Stimulated activated memory B cell treated with anti-CD40 and anti-IgM and Interleukin-4, amounts not matched to agents 10 μg/mL and 1 μg/mL and 100 μg/mL, for 72 hours (primary cell): ENCODE measurements at regions not wholly inside any gene's neighbourhood (a gene's known extent, or its start where the extent isn't known, plus 50 kb on each side); places are given as distances from the start of the nearest gene placed in this dataset.
"Not testable (repeated sequence)": the region's sequence is repeated elsewhere in the genome, so short reads cannot be mapped to it uniquely, and the experiment has no call there.

Experiments
- ATAC-seq: fragments of 150-1000 bp; cut with Tn5 transposase; 2 replicates; pipeline ENCODE4 v1.10.0; 2021
- H3K27ac Mint-ChIP-seq: one replicate; pipeline ENCODE4 v1.8.0; 2022; ENCODE audit warnings: mild to moderate bottlenecking, mixed read lengths
- H3K27me3 Mint-ChIP-seq: one replicate; pipeline ENCODE4 v1.8.0; 2022; ENCODE audit warnings: mixed read lengths
- H3K36me3 Mint-ChIP-seq: one replicate; pipeline ENCODE4 v1.8.0; 2022; ENCODE audit warnings: mixed read lengths
- H3K4me1 Mint-ChIP-seq: one replicate; pipeline ENCODE4 v1.8.0; 2022; ENCODE audit warnings: mixed read lengths
- H3K4me3 Mint-ChIP-seq: one replicate; pipeline ENCODE4 v1.8.0; 2022; ENCODE audit warnings: mild to moderate bottlenecking, moderate library complexity, mixed read lengths
- H3K9me3 Mint-ChIP-seq: one replicate; pipeline ENCODE4 v1.8.0; 2022; ENCODE audit warnings: mixed read lengths

DNA sequence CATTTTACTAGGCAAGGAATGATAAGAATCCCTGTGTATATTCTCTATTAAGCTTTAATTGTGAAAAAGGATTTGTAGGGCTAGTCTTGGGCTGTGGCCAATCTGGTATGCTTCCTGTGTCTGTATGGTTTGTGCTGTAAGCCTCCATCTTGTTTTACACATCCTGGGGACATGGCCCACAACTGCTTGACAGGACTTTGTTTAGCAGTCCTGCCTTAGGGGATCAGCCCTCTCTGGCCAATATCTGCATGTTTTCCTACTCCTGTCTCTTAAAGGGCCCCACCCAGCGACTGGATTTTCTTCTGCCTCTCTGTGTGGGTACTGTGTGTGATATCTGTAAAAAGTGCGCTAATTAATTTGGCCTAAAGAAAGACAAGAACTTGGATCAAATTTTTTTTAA, 813.2 kb downstream of the PLA2G4A start:
- H3K4me3 Mint-ChIP-seq, result no peak overlapping the region
- H3K27me3 Mint-ChIP-seq, result no peaks in the 10 kb centered on the region
- no peak for ATAC-seq
- H3K9me3 Mint-ChIP-seq, result peaks cover 6% of the 10 kb centered on the region
- H3K27ac Mint-ChIP-seq, result no peak overlapping the region
- no peaks in the 10 kb centered on the region for H3K36me3 Mint-ChIP-seq
- no peaks in the 10 kb centered on the region for H3K4me1 Mint-ChIP-seq

DNA sequence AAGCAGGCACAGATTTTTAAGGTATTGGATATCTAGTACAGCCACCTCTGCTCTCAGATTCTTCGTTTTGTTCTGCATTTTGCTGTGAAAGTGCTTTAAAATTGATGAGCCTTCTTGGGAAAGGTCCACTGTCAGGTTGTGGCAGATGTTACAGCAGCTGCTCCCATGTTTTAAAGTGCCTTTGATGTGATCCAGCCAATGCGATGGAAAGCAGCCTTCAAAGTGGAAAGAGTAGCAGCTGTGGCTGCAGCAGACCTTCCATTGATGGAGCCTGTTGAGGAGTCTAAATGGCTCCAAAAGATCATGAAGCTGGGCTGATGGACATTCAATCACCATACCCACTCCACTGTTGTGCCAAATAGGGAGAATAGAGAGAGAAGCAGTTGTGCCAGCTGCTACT, 816.9 kb downstream of the PLA2G4A start:
- no peaks in the 10 kb centered on the region for H3K4me1 Mint-ChIP-seq
- H3K27me3 Mint-ChIP-seq, result no peaks in the 10 kb centered on the region
- no peaks in the 10 kb centered on the region for H3K9me3 Mint-ChIP-seq
- no peaks in the 10 kb centered on the region for H3K36me3 Mint-ChIP-seq
- ATAC-seq, result no peak
- no peak overlapping the region for H3K4me3 Mint-ChIP-seq
- H3K27ac Mint-ChIP-seq, result no peak overlapping the region

DNA sequence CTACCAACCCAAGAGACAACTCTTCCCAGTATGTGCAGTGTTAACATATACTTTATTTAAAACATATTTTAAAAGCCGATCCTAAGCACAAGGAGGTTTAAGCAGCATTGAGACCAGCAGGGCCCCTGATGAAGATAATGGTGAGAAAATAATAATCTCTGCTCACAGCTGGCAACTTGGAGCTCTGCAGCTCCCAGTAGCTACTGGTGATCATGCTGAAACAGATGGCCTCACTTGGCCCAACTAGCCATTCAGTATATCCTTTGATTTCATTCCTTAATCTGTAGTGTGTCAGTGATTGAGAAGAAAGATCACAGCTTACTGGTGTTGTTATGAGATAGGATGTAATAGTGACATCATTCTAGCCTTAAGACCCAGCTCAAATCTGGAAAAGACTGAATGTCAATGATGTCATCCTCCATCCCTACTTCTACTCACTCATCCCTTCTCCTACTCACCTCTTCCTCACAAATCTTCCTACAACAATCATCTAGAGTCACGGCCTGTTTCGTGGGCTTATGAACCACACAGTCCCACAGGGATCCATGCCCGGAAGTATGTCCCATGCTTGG, 817.9 kb downstream of the PLA2G4A start:
- no peaks in the 10 kb centered on the region for H3K36me3 Mint-ChIP-seq
- no peak for ATAC-seq
- no peaks in the 10 kb centered on the region for H3K4me1 Mint-ChIP-seq
- no peaks in the 10 kb centered on the region for H3K9me3 Mint-ChIP-seq
- H3K27me3 Mint-ChIP-seq, result no peaks in the 10 kb centered on the region
- no peak overlapping the region for H3K4me3 Mint-ChIP-seq
- H3K27ac Mint-ChIP-seq, result no peak overlapping the region

- Mint-ChIP-seq H3K36me3 (no peaks in the 10 kb centered on the region), H3K27ac (no peak overlapping the region), H3K4me3 (no peak overlapping the region), H3K9me3 (no peaks in the 10 kb centered on the region), H3K27me3 (no peaks in the 10 kb centered on the region), H3K4me1 (no peaks in the 10 kb centered on the region)
- no peak for ATAC-seq
Observed at GRCh38 chr1:187648091-187648490, 819.3 kb downstream of the PLA2G4A start.

GRCh38 chr1:187654635-187655034, 825.9 kb downstream of the PLA2G4A start:
- Mint-ChIP-seq H3K4me1 (no peaks in the 10 kb centered on the region), H3K27me3 (no peaks in the 10 kb centered on the region), H3K27ac (no peak overlapping the region), H3K36me3 (no peaks in the 10 kb centered on the region), H3K9me3 (peaks cover 6% of the 10 kb centered on the region), H3K4me3 (no peak overlapping the region)
- no peak for ATAC-seq

DNA sequence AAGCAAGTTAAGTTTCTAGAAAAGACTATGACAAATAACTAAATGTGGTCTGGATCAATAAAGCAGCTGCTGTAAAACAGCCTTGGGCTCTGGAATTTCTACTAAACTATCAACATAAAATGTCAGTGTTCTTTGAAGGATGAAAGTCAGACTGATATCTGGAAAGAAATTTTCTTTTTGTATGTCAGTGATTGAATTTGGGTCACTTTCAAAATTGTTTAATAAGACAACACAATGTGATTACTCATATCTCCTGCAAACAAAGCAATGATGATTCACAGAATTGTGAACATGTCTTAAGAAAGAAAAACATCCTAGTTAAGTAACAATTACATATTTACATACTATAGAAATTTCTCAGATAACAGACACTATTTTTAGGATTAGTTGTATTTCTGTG, 826.4 kb downstream of the PLA2G4A start:
- H3K4me1 Mint-ChIP-seq, result no peaks in the 10 kb centered on the region
- H3K9me3 Mint-ChIP-seq, result peaks cover 6% of the 10 kb centered on the region
- ATAC-seq, result no peak
- H3K27ac Mint-ChIP-seq, result no peak overlapping the region
- H3K27me3 Mint-ChIP-seq, result no peaks in the 10 kb centered on the region
- no peak overlapping the region for H3K4me3 Mint-ChIP-seq
- no peaks in the 10 kb centered on the region for H3K36me3 Mint-ChIP-seq

- H3K9me3 Mint-ChIP-seq, result no peaks in the 10 kb centered on the region
- no peak for ATAC-seq
- no peaks in the 10 kb centered on the region for H3K27me3 Mint-ChIP-seq
- no peak overlapping the region for H3K27ac Mint-ChIP-seq
- no peaks in the 10 kb centered on the region for H3K4me1 Mint-ChIP-seq
- H3K36me3 Mint-ChIP-seq, result no peaks in the 10 kb centered on the region
- H3K4me3 Mint-ChIP-seq, result no peak overlapping the region
Observed at GRCh38 chr1:187665483-187665882, 836.7 kb downstream of the PLA2G4A start.

- Mint-ChIP-seq H3K9me3 (peaks cover 5% of the 10 kb centered on the region), H3K4me1 (no peaks in the 10 kb centered on the region), H3K27me3 (no peaks in the 10 kb centered on the region), H3K4me3 (no peak overlapping the region), H3K27ac (no peak overlapping the region), H3K36me3 (no peaks in the 10 kb centered on the region)
- ATAC-seq, result no peak
Observed at GRCh38 chr1:187680823-187681222, 852.1 kb downstream of the PLA2G4A start.

DNA sequence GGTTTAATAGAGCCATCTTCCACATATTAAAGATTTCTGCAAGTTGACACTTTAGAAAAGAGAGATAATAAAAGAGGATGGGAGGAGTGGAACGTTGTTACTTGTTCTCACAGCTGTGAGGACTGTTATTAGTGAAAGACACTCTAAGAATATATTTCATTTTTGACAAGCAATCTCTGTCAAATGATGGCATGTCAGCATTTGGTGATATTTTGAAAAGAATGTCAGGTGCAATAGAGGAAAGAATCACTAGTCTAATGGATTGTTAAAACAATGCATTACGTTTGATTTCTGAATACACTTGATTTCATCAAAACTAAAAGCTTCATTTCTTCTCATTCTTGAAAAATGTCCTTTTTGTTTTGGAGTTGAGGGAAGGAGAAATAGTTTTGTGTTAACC, 853.4 kb downstream of the PLA2G4A start:
- ATAC-seq, result no peak
- Mint-ChIP-seq H3K27ac (no peak overlapping the region), H3K36me3 (no peaks in the 10 kb centered on the region), H3K9me3 (peaks cover 5% of the 10 kb centered on the region), H3K4me3 (no peak overlapping the region), H3K27me3 (no peaks in the 10 kb centered on the region), H3K4me1 (no peaks in the 10 kb centered on the region)

DNA sequence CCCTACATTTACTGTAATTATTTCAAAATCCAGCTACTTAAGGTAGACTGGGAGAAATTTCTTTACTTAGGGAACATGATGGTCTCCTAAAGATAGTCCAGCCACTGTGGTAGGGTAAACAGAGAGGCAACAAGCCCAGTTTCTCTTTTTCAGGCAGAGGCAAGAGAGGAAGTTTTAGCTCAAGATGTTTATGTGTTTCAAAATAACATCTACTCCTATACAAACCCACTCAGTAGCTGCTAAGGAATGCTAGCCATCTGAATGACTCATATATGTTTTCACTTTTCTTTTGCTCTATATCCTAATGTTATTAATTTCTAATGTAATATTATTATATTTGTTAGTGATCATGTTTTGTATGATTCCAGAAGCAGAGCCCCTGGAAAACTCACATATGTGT, 856.6 kb downstream of the PLA2G4A start:
- no peaks in the 10 kb centered on the region for H3K36me3 Mint-ChIP-seq
- no peaks in the 10 kb centered on the region for H3K27me3 Mint-ChIP-seq
- no peak for ATAC-seq
- no peak overlapping the region for H3K27ac Mint-ChIP-seq
- no peak overlapping the region for H3K4me3 Mint-ChIP-seq
- no peaks in the 10 kb centered on the region for H3K4me1 Mint-ChIP-seq
- H3K9me3 Mint-ChIP-seq, result peaks cover 5% of the 10 kb centered on the region

DNA sequence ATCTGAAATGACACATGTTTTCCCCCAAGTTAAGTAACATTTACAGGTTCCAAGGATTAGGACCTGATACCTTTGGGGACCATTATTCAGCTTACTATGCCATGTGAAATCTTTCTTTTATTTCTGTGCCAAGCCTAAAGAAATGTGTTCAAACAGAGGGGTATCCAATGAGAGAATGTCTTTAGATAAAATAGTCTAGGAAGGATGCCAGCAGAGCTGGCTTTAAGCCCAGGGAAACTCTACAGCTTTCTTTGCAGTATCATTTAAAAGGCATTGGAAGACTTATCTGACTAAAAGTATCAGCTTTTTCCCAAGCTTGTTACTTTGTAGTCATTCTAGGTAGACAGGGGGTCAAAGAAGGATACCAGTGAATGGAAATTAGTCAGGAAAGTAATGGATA, 860.4 kb downstream of the PLA2G4A start:
- Mint-ChIP-seq H3K4me3 (no peak overlapping the region), H3K27me3 (no peaks in the 10 kb centered on the region), H3K27ac (no peak overlapping the region), H3K9me3 (peaks cover 7% of the 10 kb centered on the region), H3K4me1 (no peaks in the 10 kb centered on the region), H3K36me3 (no peaks in the 10 kb centered on the region)
- ATAC-seq, result no peak

DNA sequence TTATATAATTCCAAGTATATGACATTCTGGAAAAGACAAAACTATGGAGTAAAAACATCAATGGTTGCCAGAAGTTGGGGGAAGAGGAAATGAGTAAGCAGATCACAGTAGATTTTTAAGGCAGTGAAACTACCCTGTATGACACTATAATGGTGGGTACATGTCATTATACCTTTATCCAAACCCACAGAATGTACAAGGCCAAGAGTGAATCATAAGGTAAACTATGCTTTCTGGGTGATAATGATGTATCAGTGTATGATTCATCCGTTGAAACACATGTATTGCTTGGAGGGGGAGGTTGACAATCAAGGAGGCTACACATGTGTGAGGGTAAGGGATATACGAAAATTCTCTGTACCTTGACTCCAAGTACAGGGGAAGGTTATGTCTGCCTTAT, 862.7 kb downstream of the PLA2G4A start:
- no peaks in the 10 kb centered on the region for H3K27me3 Mint-ChIP-seq
- no peaks in the 10 kb centered on the region for H3K36me3 Mint-ChIP-seq
- H3K4me1 Mint-ChIP-seq, result no peaks in the 10 kb centered on the region
- peaks cover 7% of the 10 kb centered on the region for H3K9me3 Mint-ChIP-seq
- no peak overlapping the region for H3K4me3 Mint-ChIP-seq
- no peak overlapping the region for H3K27ac Mint-ChIP-seq
- no peak for ATAC-seq

DNA sequence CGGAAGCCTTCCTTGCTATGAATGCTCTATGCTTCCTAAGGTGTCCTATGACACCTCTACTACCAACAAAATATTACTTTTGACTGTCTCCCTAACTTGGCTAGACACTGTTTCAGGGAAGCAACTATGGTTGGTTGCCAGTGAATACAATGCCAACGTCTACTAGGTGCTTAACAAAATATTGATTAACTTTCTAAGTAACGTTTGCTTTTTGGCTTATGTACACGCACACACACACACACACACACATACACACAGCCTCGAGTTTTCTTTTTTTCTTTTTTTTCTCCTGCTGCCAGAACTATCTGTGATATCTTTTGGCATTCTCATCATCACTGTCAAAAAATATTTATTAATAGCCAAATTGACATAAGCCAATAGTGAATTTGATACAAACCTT, 864.0 kb downstream of the PLA2G4A start:
- no peaks in the 10 kb centered on the region for H3K27me3 Mint-ChIP-seq
- H3K4me3 Mint-ChIP-seq, result no peak overlapping the region
- H3K9me3 Mint-ChIP-seq, result peaks cover 7% of the 10 kb centered on the region
- no peaks in the 10 kb centered on the region for H3K36me3 Mint-ChIP-seq
- H3K27ac Mint-ChIP-seq, result no peak overlapping the region
- no peaks in the 10 kb centered on the region for H3K4me1 Mint-ChIP-seq
- ATAC-seq, result no peak

GRCh38 chr1:187696073-187696472, 867.3 kb downstream of the PLA2G4A start:
- Mint-ChIP-seq H3K27ac (no peak overlapping the region), H3K9me3 (peaks cover 2% of the 10 kb centered on the region), H3K4me1 (no peaks in the 10 kb centered on the region), H3K36me3 (no peaks in the 10 kb centered on the region), H3K27me3 (no peaks in the 10 kb centered on the region), H3K4me3 (no peak overlapping the region)
- no peak for ATAC-seq

DNA sequence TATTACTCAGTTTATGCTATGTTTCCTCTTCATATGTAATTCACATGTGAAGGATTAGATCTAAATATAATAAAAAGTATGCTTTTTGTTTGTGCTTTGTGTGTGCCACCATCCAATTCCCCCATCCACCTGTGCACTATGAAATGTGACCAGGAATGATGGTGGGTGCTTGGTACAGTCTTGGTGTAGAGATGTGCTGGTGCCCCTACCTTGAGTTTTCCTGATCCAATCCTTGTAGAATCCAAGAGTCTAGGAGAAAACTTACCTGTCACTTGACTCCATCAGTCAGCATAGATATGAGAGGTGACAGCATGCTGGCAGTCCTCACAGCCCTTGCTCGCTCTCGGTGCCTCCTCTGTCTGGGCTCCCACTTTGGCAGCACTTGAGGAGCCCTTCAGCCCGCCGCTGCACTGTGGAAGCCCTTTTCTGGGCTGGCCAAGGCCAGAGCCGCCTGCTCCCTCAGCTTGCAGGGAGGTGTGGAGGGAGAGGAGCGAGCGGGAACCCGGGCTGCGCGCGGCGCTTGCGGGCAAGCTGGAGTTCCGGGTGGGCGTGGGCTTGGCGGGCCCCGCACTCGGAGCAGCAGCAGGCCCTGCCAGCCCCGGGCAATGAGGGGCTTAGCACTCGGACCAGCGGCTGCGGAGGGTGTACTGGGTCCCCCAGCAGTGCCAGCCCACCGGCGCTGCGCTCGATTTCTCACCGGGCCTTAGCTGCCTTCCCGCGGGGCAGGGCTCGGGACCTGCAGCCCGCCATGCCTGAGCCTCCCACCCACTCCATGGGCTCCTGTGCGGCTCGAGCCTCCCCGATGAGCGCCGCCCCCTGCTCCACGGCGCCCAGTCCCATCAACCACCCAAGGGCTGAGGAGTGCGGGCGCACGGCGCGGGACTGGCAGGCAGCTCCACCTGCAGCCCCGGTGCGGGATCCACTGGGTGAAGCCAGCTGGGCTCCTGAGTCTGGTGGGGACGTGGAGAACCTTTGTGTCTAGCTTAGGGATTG, 874.7 kb downstream of the PLA2G4A start:
- H3K27me3 Mint-ChIP-seq, H3K36me3 Mint-ChIP-seq, H3K4me1 Mint-ChIP-seq, ATAC-seq, H3K4me3 Mint-ChIP-seq, H3K9me3 Mint-ChIP-seq, H3K27ac Mint-ChIP-seq: not testable (repeated sequence)

GRCh38 chr1:187714470-187714869, 885.7 kb downstream of the PLA2G4A start:
- Mint-ChIP-seq H3K4me3 (no peak overlapping the region), H3K27ac (no peak overlapping the region), H3K4me1 (no peaks in the 10 kb centered on the region), H3K36me3 (no peaks in the 10 kb centered on the region), H3K9me3 (peaks cover 6% of the 10 kb centered on the region), H3K27me3 (no peaks in the 10 kb centered on the region)
- ATAC-seq, result no peak
